ENCODE measurements at regions not wholly inside any gene's neighbourhood (a gene's known extent, or its start where the extent isn't known, plus 50 kb on each side); places are given as distances from the start of the nearest gene placed in this dataset.

DNA sequence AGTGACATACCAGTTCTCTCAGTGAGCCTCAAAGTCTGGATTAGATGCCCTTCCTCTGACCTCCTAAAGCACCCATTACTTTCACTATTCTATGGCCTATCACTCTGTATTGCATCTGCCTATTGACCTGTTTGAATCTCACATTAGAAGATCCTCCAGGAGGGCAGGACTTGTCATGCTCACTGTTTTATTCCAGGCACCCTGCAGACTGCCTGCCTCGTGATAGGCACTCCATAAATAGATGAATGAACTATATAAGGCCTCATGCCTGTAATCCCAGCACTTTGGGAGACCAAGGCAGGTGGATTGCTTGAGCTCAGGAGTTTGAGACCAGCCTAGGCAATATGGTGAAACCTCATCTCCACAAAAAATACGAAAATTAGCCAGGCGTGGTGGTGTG lies 160.1 kb upstream of the CADM1 start:
- 93% methylated on average over 3 of the region's 3 CpGs for WGBS
- H3K27me3 ChIP-seq (ENCODE audit: control insufficient read depth in 4 of 4, insufficient read depth in 4 of 4, low read length in 3 of 4), result peaks cover 0 to 7% (median 1%) of the 10 kb centered on the region in 4 donors
- no peaks in the 10 kb centered on the region for H3K9me3 ChIP-seq (ENCODE audit: control insufficient read depth in 4 of 4, low read length in 3 of 4)
- H3K4me1 ChIP-seq (ENCODE audit: control insufficient read depth in 4 of 4, insufficient read depth in 4 of 4, low read length in 3 of 4), result peaks cover 0 to 8% (median 3%) of the 10 kb centered on the region in 4 donors
- no peak for DNase-seq (ENCODE audit: low spot score)
- H3K36me3 ChIP-seq (ENCODE audit: control insufficient read depth in 4 of 4, insufficient read depth in 3 of 4, low read depth in 1 of 4, low read length in 3 of 4), result no peaks in the 10 kb centered on the region
- TF ChIP-seq, protein P1, sequence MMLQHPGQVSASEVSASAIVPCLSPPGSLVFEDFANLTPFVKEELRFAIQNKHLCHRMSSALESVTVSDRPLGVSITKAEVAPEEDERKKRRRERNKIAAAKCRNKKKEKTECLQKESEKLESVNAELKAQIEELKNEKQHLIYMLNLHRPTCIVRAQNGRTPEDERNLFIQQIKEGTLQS (IDR thresholded peaks at IDR 0.05), result no peak
- TF ChIP-seq GABPA (IDR thresholded peaks at IDR 0.05 in 1 of 2, conservative IDR thresholded peaks at IDR 0.05 in 1 of 2) (no peak), NR2F2 (IDR thresholded peaks at IDR 0.05) (no peak), TAF1 (conservative IDR thresholded peaks at IDR 0.05) (no peak), RAD21 (IDR thresholded peaks at IDR 0.05) (no peak)
- TF ChIP-seq, protein P2, sequence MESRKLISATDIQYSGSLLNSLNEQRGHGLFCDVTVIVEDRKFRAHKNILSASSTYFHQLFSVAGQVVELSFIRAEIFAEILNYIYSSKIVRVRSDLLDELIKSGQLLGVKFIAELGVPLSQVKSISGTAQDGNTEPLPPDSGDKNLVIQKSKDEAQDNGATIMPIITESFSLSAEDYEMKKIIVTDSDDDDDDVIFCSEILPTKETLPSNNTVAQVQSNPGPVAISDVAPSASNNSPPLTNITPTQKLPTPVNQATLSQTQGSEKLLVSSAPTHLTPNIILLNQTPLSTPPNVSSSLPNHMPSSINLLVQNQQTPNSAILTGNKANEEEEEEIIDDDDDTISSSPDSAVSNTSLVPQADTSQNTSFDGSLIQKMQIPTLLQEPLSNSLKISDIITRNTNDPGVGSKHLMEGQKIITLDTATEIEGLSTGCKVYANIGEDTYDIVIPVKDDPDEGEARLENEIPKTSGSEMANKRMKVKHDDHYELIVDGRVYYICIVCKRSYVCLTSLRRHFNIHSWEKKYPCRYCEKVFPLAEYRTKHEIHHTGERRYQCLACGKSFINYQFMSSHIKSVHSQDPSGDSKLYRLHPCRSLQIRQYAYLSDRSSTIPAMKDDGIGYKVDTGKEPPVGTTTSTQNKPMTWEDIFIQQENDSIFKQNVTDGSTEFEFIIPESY (IDR thresholded peaks at IDR 0.05), result no peak
- no peak overlapping the region for H3K4me3 ChIP-seq (ENCODE audit: low read depth in 1 of 3, low read length in 3 of 3)
- H3K27ac ChIP-seq (ENCODE audit: low read depth in 1 of 2, low read length in 2 of 2), result no peak overlapping the region
- no peak overlapping the region for H3K9ac ChIP-seq (ENCODE audit: low read depth in 1 of 2, low read length in 2 of 2)

DNA sequence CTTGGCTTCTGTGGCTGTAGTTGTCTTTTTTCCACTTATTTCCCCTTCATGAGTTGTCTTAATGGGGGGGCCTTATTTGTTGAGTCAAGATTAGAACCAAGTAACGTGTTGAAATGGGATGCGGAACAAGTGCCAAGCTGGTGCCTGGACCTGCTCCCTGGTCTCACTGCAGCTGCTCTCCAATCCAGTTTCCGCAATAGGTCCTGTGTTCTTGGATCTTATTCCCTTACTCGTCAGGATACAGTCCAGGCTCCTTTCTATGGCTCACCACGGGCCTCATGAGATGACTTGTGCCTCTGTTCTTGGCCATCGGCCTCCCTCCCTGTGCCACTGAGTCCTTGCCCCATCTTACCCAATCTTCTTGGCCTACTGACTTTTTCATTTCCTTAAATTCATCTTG lies 159.6 kb upstream of the CADM1 start:
- TF ChIP-seq HNF4G (IDR thresholded peaks at IDR 0.05) (no peak), YY1 (IDR thresholded peaks at IDR 0.05) (no peak), RAD21 (IDR thresholded peaks at IDR 0.05) (no peak), FOXA2 (IDR thresholded peaks at IDR 0.05) (no peak), EGR1 (IDR thresholded peaks at IDR 0.05; ENCODE audit: low read depth in 2 of 2) (no peak), TAF1 (conservative IDR thresholded peaks at IDR 0.05) (no peak), RXRA (IDR thresholded peaks at IDR 0.05) (no peak), NR2F2 (IDR thresholded peaks at IDR 0.05) (no peak), GABPA (IDR thresholded peaks at IDR 0.05 in 1 of 2, conservative IDR thresholded peaks at IDR 0.05 in 1 of 2) (no peak), JUND (IDR thresholded peaks at IDR 0.05) (no peak), SP1 (IDR thresholded peaks at IDR 0.05) (no peak), FOXA1 (IDR thresholded peaks at IDR 0.05) (no peak)
- TF ChIP-seq, protein P3, sequence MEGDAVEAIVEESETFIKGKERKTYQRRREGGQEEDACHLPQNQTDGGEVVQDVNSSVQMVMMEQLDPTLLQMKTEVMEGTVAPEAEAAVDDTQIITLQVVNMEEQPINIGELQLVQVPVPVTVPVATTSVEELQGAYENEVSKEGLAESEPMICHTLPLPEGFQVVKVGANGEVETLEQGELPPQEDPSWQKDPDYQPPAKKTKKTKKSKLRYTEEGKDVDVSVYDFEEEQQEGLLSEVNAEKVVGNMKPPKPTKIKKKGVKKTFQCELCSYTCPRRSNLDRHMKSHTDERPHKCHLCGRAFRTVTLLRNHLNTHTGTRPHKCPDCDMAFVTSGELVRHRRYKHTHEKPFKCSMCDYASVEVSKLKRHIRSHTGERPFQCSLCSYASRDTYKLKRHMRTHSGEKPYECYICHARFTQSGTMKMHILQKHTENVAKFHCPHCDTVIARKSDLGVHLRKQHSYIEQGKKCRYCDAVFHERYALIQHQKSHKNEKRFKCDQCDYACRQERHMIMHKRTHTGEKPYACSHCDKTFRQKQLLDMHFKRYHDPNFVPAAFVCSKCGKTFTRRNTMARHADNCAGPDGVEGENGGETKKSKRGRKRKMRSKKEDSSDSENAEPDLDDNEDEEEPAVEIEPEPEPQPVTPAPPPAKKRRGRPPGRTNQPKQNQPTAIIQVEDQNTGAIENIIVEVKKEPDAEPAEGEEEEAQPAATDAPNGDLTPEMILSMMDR (IDR thresholded peaks at IDR 0.05; ENCODE audit: low read depth, low read length, missing input control), result no peak
- TF ChIP-seq, protein P2 (IDR thresholded peaks at IDR 0.05), result no peak
- TF ChIP-seq, protein P4, sequence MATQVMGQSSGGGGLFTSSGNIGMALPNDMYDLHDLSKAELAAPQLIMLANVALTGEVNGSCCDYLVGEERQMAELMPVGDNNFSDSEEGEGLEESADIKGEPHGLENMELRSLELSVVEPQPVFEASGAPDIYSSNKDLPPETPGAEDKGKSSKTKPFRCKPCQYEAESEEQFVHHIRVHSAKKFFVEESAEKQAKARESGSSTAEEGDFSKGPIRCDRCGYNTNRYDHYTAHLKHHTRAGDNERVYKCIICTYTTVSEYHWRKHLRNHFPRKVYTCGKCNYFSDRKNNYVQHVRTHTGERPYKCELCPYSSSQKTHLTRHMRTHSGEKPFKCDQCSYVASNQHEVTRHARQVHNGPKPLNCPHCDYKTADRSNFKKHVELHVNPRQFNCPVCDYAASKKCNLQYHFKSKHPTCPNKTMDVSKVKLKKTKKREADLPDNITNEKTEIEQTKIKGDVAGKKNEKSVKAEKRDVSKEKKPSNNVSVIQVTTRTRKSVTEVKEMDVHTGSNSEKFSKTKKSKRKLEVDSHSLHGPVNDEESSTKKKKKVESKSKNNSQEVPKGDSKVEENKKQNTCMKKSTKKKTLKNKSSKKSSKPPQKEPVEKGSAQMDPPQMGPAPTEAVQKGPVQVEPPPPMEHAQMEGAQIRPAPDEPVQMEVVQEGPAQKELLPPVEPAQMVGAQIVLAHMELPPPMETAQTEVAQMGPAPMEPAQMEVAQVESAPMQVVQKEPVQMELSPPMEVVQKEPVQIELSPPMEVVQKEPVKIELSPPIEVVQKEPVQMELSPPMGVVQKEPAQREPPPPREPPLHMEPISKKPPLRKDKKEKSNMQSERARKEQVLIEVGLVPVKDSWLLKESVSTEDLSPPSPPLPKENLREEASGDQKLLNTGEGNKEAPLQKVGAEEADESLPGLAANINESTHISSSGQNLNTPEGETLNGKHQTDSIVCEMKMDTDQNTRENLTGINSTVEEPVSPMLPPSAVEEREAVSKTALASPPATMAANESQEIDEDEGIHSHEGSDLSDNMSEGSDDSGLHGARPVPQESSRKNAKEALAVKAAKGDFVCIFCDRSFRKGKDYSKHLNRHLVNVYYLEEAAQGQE (IDR thresholded peaks at IDR 0.05), result no peak
- H3K4me3 ChIP-seq (ENCODE audit: low read depth in 1 of 3, low read length in 3 of 3), result no peak overlapping the region
- peaks cover 0 to 12% (median 5%) of the 10 kb centered on the region in 4 donors for H3K4me1 ChIP-seq (ENCODE audit: control insufficient read depth in 4 of 4, insufficient read depth in 4 of 4, low read length in 3 of 4)
- peaks cover 0 to 12% (median 1%) of the 10 kb centered on the region in 4 donors for H3K27me3 ChIP-seq (ENCODE audit: control insufficient read depth in 4 of 4, insufficient read depth in 4 of 4, low read length in 3 of 4)
- H3K27ac ChIP-seq (ENCODE audit: low read depth in 1 of 2, low read length in 2 of 2), result no peak overlapping the region
- H3K9me3 ChIP-seq (ENCODE audit: control insufficient read depth in 4 of 4, low read length in 3 of 4), result no peaks in the 10 kb centered on the region
- H3K9ac ChIP-seq (ENCODE audit: low read depth in 1 of 2, low read length in 2 of 2), result no peak overlapping the region
- whole genome bisulfite sequencing, result 86% methylated on average over 6 of the region's 6 CpGs
- no peak for DNase-seq (ENCODE audit: low spot score)
- no peaks in the 10 kb centered on the region for H3K36me3 ChIP-seq (ENCODE audit: control insufficient read depth in 4 of 4, insufficient read depth in 3 of 4, low read depth in 1 of 4, low read length in 3 of 4)
